Keratinocyte (primary cell): ENCODE measurements at regions not wholly inside any gene's neighbourhood (a gene's known extent, or its start where the extent isn't known, plus 50 kb on each side); places are given as distances from the start of the nearest gene placed in this dataset.

Source experiments
- CTCF ChIP-seq, 3 experiments: IDR thresholded peaks in 1 of 3; conservative IDR thresholded peaks in 1 of 3; optimal IDR thresholded peaks in 1 of 3; 2 replicates in 2 of 3; 3 replicates in 1 of 3; pipeline versions ENCODE3 to v1.5.1; 2011; ENCODE audit warnings: low read length in 3 of 3, mild to moderate bottlenecking in 3 of 3, moderate library complexity in 2 of 3, control low read depth in 1 of 3, inconsistent platforms in 1 of 3; ENCODE audit not compliant: insufficient read depth in 2 of 3; ENCODE audit errors: extremely low read depth in 1 of 3
- EZH2 ChIP-seq: IDR thresholded peaks from one replicate; pipeline ENCODE4 v1.6.1; 2012; ENCODE audit warnings: inconsistent platforms, mild to moderate bottlenecking, low read length, moderate library complexity

GRCh38 chr7:54426406-54426805 lies 115.8 kb upstream of the VSTM2A start:
- TF ChIP-seq EZH2 = no peak
- TF ChIP-seq CTCF (optimal IDR thresholded peaks at IDR 0.05 in 1 of 3, IDR thresholded peaks at IDR 0.05 in 1 of 3, conservative IDR thresholded peaks at IDR 0.05 in 1 of 3; ENCODE audit: extremely low read depth in 1 of 3, insufficient read depth in 2 of 3, low read length in 3 of 3) = no peak
